DMS53 treated with DMSO at 0.1 percent for 48 hours (cell line): ENCODE measurements at regions not wholly inside any gene's neighbourhood (a gene's known extent, or its start where the extent isn't known, plus 50 kb on each side); places are given as distances from the start of the nearest gene placed in this dataset.

ENCODE experiments used
- DNase-seq: peaks from one replicate; lab custom pipeline; 2025; ENCODE audit not compliant: unreplicated experiment; lab: John Stamatoyannopoulos, UW

DNA sequence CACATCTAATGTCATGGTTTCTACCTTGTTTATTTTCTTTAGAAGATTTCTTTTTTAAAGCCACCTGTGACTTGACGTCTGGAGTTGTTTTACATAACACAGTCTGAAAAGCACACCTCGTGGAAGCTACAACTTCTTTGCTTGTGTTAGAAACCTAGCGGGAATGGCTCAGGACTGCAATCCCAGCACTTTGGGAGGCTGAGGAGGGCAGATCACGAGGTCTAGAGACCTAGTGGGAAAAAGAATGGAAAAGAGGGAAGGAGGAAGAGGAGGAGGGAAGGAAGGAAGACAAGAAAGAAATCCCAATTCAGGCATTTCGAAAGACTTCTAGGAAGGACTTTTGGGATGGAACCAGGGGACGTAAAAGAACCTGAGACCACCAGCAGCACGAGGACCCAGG is 146.3 kb upstream of the CELF2 start:
- DNase-seq, result no peak

DNA sequence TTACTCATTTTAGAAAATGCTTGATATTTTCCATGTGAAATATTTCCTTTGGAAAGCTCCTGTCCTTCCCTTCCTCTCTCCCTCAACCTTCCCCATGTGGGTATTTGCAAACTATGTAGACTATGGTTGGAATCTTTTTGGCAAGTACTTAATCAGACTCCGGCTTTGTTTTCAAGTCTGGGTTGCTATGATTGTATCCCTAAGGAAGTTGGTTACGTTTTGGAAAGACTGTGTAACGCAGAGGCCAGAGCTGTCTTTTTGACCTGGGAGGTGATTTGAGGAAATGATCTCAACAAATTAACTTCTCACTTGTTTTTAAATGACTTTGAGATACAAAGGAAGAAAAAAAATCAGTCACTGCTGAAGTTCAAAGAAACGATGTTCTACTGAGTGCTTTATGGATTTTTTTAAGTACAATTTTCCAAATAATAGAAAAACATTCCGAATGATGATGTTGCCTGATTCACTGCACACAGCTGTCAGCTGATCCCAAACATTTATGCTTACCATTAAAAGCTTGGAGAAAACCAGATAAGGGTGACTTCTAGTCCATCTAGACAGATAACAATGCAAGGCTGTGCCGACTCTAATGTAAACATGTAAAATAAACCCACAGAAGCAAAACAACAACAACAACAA is 145.5 kb upstream of the CELF2 start:
- DNase-seq, result no peak

DNA sequence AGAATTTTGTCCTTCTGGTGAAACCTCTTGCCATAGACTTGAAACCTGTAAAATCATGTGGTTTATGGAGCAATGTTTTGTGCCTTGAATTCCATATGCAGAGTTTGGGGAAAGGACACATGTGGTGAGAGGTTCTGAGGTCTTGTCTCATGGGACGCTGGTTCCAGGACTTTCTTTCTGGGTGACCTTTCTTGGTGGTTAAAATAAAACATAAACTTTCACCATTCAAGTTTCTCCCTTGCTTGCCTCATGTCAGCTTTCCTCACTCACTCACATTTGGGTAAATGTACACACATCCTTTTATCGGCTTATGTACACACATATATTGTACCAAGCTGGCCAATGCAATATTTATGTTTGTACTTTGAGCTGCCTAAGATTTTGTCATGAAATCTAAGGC is 144.9 kb upstream of the CELF2 start:
- no peak for DNase-seq

DNA sequence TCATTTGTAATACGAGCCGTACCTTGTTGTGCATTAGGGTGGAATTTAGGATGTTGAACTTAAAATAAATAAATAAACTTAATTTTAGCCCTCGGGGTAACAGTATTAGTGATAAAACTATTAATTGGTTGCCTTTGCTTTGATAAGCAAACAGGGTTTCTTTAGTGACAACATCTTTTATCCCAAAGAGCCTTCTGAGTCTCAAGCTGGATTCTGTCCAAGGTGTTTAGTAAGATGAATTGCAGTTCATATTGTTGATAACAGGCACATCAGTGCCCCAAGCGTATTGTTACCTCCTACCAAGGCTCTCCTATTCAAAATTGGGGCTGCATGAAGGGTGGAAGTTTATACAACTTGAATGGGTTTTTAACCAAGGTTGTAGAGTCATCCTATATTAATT is 144.4 kb upstream of the CELF2 start:
- DNase-seq, result no peak

DNA sequence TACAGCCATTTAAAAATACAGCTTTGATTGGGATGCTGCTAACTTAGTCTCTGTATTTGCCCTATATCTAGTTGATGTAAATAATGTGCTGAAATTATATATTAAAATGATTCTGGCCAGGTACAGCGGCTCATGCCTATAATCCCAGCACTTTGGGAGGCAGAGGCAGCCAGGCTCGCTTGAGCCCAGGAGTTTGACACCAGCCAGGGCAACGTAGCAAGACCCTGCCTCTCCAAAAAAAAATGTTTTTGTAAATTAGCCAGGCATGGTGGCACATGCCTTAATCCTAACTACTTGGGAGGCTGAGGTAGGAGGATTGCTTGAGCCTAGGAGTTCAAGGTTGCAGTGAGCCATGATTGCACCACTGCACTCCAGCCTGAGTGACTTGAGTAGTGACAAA is 143.8 kb upstream of the CELF2 start:
- DNase-seq, result no peak

DNA sequence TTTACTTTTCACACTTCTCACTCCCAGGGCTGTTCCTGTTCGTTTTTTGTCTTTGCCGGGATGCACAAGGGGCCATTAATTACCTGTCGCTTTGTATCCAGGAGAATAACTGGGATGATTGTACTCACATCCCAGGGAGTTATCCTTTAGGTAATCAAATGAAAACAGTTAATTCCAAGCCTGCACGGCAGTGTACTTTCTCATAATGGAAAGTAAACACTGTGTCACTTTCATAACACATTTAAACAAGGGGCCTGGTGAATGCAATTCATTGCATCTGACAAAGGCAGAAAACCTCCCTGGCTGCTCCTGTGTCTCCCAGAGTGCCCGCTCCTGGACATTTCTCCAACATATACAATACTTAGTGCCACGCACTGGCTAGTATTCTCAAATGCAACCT is 138.7 kb upstream of the CELF2 start:
- DNase-seq, result no peak

DNA sequence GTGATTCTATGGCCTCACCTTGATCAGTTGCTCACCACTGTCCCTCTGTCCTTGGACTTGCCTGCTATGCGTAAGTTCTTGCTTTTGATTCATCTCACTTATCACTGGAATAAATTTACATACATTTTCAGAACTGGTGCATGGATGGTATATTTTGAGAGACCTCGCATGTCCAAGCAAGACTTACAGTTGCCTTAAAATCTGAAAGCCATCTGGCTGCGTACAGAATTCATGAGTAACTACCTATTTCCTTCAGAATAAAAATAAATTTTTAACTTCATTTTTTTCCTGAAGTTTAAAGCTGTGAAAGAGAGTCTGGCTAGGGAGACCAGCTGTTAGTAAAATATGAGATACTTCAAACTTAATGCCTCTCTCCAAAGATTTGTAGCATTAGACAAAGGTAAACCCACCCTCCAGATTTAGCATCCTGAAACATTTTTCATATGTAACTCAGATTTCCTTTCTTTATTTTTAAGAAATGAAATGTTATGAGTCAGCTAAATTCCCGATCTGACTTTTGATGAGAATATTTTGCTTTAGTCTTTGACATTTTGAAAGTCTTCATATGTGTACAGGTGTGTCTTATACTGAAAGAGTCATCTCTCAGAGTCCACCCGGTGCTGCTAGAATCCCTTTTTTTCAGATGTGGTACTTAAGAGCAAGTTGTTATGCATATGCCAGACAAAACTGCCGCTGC is 136.4 kb upstream of the CELF2 start:
- no peak for DNase-seq

DNA sequence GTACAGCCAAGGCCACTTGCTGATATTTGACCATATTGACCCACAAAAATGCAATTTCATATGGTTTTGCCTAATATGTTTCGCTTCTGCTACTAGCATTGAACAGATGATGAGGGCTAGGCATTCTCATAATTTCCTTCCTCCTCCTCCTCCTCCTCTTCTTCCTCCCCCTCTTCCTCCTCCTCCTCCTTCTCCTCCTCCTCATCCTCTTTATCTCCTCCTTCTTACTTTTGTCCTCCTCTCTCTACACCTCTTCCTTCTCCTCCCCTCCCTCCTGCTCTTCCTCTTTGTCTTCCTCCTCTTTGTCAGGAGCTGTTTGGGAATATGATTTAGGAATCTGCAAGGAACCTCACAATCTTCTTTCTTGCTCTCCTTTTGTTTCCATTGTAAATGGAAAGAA is 133.9 kb upstream of the CELF2 start:
- no peak for DNase-seq

DNA sequence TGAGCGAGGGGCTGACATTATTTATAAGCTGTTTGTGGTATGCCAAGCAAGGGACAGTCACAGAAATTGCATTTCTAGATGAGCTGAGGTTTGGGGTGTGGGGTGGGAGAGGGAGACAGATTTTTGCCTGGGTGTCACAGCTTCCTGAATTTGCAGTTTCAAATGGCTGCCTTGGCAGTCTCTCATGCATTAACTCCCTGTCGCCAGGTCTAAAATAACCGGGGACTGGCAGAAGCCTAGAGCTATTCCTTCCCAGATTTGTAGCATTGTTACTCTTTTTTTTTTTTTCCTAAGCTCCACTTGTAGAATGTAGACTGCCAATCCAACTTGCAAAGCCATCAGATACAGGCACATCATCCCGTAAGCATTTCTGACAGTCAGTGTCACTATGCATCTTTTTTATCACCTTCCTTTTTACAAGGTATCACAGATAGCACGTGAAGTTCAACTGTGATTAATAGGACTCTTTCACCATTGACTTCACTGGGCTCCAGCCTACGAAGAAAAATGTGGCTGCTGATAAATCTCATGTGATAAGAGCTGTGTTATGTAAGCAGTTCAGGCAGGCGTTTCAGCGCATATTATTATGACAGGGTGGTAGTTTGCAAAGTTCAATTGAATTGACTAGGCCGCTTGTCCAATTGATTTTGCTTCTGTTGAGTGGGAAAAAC is 130.7 kb upstream of the CELF2 start:
- no peak for DNase-seq

DNA sequence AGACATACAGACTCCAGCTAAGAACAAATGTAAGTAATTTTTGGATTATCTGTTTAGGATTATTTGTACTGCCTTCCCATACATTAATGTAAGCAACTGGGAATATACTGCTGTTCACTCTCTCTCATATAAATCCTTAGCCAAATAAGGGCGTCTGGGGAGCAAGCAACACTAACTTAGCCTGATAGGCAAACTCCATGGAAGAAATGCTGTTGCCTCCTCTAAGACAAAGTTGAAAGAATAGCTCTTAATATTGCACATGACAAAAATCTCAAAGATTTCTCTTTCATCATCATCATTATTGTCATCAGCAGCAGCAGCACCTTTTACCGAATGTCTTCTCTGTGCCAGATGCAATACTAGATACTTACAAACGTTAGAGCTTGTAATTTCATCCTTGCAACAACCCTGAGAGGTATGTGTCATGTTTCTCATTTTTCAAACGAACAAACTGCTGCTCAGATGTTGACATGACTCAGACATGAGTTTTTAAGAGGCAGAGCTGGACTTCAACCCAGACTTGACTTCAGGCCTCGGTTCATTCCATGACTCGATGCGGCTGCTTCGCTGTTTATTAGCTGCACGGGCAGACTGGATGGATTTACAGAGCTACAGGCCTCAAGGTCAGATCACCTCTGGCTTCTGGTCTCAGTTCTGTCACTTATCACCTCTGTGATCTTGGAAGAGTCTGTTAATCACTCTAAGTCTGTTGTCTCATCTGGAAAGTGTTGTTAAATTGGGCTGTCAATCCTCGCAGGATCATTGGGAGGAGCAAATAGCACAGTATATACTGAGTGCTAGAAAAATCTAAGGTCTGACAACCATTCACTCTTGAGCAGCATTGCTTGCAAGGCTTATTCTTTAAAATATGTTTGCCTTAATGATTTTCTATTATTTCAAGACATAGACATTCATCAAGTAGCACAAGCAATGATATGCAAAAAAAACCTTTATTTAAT is 126.3 kb upstream of the CELF2 start:
- no peak for DNase-seq

DNA sequence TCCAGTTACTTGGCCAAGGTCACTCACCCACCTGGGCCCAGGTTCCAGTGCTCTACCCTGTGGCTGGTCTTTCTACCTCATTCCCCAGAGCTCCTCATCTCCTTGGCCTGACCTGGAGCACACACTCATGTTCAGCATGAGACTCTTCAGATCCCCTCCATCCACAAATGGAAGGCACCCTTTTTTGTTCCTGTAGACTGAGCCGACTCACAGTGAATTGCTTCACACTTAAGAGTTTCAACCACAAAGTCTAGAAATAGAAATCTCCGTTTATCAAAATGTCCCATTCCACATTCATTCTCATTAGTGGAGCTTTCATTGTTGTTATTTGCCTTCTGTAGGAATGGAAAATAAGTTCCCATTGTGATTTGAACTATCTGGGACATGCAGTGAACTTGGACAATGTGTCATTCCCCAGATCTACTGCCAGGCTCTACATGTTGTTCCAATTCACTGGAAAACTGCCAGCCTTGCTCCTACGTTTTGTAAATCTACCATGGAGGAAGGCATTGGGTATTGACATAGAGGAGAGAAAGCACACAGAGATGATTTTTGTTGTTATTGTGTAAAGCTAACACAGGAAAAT is 125.3 kb upstream of the CELF2 start:
- DNase-seq, result no peak

DNA sequence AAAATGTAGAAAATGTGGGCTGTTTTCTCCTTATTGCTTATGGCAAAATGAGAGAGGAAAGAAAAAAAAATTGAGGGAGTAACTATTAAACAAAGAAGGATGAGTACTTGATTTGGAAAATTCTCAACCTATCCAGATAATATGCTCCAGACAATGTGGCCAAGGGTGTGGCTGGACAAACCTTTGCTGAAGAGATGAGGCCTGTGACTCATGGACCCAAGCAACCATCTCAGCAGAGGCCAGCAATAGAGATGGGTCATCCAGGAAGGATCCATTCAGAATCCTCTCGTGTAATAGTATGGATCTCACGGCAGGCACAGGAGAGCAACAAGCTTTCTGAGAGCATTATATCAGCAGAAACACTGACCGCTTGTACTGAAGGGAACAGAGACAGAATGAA is 120.3 kb upstream of the CELF2 start:
- no peak for DNase-seq

DNA sequence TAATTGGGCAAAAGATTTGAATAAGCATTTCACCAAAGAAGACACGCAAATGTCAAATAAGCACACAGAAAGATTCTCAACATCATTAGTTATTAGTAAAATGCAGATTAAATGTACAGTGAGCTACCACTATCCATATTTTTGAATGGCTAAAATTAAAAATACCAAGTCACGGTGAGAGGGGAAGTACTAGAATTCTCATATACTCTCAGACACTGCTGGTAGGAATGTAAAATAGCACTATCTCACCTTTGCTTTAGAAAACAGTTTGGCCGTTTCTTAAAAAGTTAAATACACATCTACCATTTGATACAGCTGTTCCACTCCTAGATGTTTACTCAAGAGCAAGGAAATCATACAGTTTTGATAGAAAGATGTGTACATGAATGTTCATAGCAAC is 115.8 kb upstream of the CELF2 start:
- DNase-seq, result no peak

DNA sequence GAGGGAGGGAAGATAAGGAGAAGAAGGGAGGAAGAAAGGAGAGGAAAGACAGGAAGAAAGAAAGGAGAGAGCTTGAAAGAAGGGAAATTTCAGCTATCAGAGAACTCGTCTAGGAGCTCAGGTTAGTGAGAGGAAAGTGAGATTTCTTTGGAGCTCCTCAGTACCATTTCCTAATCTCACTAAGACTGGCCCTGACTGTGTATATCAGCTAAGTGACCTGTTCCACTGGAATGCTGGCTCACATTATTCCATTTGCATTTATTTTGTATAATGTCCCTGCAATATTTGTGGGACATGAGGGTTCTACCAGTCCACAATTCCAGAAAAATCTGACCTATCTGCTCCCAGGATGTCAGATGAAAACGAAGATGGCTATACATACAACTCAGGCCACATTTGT is 114.7 kb upstream of the CELF2 start:
- no peak for DNase-seq

DNA sequence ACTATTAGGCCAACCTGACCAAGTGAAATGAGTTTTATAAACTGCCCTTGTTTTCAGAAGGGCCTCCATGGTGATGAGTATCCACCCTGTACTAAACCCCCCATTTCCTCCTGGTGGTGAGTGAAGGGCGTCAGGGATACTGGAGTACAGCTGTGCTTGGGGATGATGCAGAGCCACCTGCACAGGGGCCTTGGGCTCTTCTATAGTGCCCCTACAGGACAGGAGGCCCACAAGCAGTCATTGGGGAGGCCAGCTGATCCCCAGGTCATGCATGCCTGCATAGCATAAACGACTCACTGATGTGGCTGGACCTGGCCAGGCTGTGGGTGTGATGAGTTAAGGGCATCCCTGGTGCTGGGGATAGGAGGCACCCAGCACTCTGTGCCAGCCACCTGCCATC is 114.1 kb upstream of the CELF2 start:
- no peak for DNase-seq

DNA sequence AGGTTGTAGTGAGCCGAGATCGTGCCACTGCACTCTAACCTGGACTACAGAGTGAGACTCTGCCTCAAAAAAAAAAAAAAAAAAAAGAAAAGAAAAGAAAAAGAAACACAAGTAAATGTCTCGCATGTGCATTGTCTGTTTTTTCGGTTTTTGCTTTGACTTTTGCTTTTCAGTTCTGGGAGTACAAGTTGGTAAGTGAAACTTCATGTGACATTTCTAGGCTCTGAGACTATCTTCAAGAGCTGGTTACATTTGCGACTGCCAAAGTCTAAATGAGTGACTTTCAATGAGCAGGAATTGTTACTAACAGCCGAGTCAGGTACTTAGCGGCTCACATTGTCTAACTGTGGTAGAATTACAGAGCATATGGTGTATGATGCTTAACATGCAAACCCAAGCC is 107.0 kb upstream of the CELF2 start:
- DNase-seq, result no peak

DNA sequence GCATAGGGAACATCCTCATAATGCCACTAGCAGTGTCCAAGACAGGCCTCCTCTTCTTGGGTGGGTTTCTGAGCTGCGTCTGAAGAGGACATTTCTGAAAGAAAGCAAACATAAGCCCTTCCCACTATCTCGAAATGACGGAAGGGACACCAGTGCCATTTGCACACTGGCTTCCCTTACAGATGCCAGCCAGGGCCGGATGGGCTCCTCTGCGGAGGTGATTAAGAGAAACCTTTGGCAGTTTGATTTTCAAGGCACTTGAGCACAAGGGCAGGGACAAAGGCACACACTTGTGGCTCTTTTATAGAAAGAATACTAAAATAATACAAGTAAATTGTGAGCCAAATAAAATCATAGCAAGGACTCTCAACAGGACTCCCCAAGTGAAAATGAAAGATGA is 106.6 kb upstream of the CELF2 start:
- DNase-seq, result no peak

DNA sequence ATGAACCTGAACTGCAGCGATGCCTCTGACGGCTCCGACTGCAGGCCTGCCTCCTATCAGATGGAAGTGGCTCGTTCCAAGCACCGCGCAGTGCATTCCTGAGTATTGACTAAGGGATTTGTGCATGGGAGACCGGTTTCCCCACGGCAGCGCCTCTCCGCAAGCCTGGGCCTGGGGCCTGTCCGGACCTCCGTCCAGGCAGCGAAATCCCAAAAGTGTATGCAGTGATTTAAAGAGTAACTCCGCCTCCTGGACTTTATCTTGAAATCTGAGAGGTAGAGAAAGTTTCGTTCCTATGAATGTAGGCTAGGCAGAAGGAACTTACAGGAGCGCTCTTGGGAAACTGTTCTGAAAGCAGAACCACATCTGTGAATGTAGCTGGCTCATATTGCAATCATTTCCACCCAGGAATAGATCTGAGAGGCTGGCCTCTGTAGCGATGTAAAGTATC is 106.2 kb upstream of the CELF2 start:
- no peak for DNase-seq

DNA sequence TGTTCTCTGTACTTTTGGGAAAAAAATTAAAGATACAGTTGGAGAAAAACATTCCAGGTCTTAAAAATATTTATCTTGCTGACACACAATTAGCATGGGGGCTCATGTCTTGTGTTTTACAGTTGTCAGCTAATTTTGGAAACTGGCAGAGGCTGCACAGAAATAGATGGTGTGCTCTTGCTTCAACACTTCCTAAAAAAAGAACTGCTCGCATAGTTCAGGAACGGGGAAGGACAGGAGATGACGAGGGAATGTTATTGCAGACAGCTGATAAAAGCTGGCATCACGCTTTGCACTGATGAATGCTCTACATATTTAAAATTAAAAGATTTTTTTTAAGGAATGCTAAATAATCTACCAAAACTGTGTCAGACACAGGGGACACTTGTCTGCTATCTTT is 103.5 kb upstream of the CELF2 start:
- no peak for DNase-seq

DNA sequence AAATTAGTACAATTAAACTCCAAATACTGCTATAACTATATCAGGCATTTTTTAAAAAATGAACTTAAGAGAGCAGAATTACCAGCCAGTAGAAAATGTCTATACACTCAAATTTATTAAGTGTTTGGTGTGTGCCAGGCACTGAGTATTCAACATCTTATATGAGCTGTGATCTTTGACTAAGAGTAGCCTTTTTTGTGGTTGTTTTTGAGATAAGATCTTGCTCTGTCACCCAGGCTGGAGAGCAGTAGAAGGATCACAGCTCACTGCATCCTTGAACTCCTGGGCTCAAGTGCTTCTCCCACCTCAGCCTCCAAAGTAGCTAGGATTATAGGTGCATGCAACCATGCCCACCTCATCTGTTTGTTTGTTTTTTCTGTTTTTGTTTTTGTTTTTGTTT is 102.5 kb upstream of the CELF2 start:
- no peak for DNase-seq

DNA sequence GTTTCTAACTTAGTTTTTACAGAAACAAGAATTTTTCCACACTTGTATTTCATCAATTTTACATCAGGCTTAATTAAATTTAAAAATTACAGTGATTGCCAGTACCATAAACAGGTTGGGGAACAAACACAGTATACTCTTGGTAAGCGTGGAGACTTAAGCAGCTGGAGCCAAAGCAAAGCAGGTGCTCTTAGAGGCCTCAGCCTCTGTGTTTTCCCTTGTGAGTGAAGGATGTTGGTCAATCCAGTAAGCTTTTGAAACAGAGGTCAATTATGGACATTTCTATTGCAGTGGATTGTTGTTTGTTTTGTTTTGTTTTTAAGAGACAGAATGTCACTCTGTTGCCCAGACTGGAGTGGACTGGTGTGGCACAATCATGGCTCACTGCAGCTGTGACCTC is 100.6 kb upstream of the CELF2 start:
- DNase-seq, result no peak
